ENCODE measurements at regions not wholly inside any gene's neighbourhood (a gene's known extent, or its start where the extent isn't known, plus 50 kb on each side); places are given as distances from the start of the nearest gene placed in this dataset.

- no peaks in the 10 kb centered on the region for H3K36me3 ChIP-seq
- H3K4me3 ChIP-seq (ENCODE audit: low read depth in 1 of 2, low read length in 1 of 2): peak overlapping the region; percentile 61 to 66
- no peaks in the 10 kb centered on the region for H3K9me3 ChIP-seq
- H3K4me1 ChIP-seq (ENCODE audit: control insufficient read depth in 1 of 2, insufficient read depth in 1 of 2, low read depth in 1 of 2, low read length in 1 of 2): peaks cover 17 to 21% of the 10 kb centered on the region in 2 experiments
- no peak for TF ChIP-seq CTCF (IDR thresholded peaks at IDR 0.05)
- H3K27ac ChIP-seq: peak overlapping the region; percentile 77
- H3K27me3 ChIP-seq: peaks cover 25% of the 10 kb centered on the region
These were observed 60.0 kb upstream of the BTN3A2 start for GRCh38 chr6:26304797-26305640.

DNA sequence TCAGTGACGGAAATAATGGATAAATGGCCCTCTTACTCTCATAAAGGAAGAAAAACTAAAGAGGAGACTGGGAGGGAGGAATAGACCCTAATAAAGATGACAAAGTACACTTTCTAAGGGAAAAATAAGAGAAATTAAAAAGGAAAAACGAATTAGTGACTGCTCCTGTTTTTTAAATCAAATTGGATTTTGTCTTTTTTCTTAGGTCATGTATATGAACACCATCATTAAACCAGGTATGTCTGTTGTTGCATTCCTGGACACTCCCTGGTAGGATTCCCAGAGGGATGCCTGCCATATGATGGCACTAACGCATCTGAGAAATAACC, 59.4 kb upstream of the BTN3A2 start:
- Histone ChIP-seq H3K27ac (peak overlapping the region; percentile 77), H3K9me3 (no peaks in the 10 kb centered on the region), H3K4me3 (ENCODE audit: low read depth in 1 of 2, low read length in 1 of 2) (no peak overlapping the region), H3K4me1 (ENCODE audit: control insufficient read depth in 1 of 2, insufficient read depth in 1 of 2, low read depth in 1 of 2, low read length in 1 of 2) (peaks cover 17 to 21% of the 10 kb centered on the region in 2 experiments), H3K27me3 (peaks cover 29% of the 10 kb centered on the region), H3K36me3 (no peaks in the 10 kb centered on the region)
- no peak for TF ChIP-seq CTCF (IDR thresholded peaks at IDR 0.05)

DNA sequence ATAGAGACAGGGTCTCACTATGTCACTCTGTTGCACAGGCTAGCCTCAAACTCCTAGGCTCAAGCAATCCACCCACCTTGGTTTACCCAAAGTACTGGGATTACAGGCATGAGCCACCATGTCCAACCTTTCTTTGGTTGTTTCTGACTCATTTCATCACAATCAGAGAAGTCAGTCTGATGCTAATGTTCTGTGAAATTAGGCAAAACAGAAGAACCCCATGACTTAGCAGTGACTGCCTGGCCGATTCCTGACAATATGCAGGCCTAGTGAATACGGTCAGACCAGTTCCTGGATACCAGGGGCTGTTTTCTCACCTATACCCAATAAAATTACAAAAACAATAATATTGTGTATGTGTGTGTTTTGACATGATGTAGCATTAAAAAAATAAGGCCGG, 58.8 kb upstream of the BTN3A2 start:
- Histone ChIP-seq H3K27ac (no peak overlapping the region), H3K9me3 (no peaks in the 10 kb centered on the region), H3K4me1 (ENCODE audit: control insufficient read depth in 1 of 2, insufficient read depth in 1 of 2, low read depth in 1 of 2, low read length in 1 of 2) (peaks cover 17 to 21% of the 10 kb centered on the region in 2 experiments), H3K4me3 (ENCODE audit: low read depth in 1 of 2, low read length in 1 of 2) (no peak overlapping the region), H3K36me3 (no peaks in the 10 kb centered on the region), H3K27me3 (peaks cover 29% of the 10 kb centered on the region)
- no peak for TF ChIP-seq CTCF (IDR thresholded peaks at IDR 0.05)

DNA sequence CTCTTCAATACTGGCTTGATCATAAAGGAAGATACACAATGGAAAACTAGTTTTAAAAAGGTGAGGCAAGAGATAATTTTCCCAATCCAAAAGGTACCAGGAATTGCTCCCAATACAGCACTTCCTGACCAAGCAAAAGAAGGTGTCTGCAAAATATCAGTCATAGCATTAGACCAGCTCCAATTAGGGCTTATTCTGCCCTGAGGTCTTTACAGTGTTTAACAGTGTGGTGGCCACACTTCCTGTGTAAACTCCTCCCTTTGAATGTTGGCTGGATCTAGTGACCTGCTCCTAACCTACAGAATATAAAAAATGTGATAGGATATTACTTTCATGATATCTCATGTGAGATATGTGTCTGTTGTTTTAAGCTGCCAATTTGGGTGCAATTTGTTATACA, 57.1 kb upstream of the BTN3A2 start:
- H3K4me3 ChIP-seq (ENCODE audit: low read depth in 1 of 2, low read length in 1 of 2): no peak overlapping the region
- H3K4me1 ChIP-seq (ENCODE audit: control insufficient read depth in 1 of 2, insufficient read depth in 1 of 2, low read depth in 1 of 2, low read length in 1 of 2): peaks cover 31 to 36% of the 10 kb centered on the region in 2 experiments
- H3K27ac ChIP-seq: no peak overlapping the region
- no peaks in the 10 kb centered on the region for H3K36me3 ChIP-seq
- no peaks in the 10 kb centered on the region for H3K9me3 ChIP-seq
- H3K27me3 ChIP-seq: peaks cover 35% of the 10 kb centered on the region
- no peak for TF ChIP-seq CTCF (IDR thresholded peaks at IDR 0.05)

- Histone ChIP-seq H3K4me3 (ENCODE audit: low read depth in 1 of 2, low read length in 1 of 2) (no peak overlapping the region), H3K36me3 (no peaks in the 10 kb centered on the region), H3K27ac (no peak overlapping the region), H3K9me3 (no peaks in the 10 kb centered on the region), H3K27me3 (peaks cover 49% of the 10 kb centered on the region), H3K4me1 (ENCODE audit: control insufficient read depth in 1 of 2, insufficient read depth in 1 of 2, low read depth in 1 of 2, low read length in 1 of 2) (peaks cover 27 to 33% of the 10 kb centered on the region in 2 experiments)
- TF ChIP-seq CTCF (IDR thresholded peaks at IDR 0.05): no peak
These were observed 55.3 kb upstream of the BTN3A2 start for GRCh38 chr6:26309731-26310142.

Measured in neutrophil (primary cell).